ENCODE measurements at regions not wholly inside any gene's neighbourhood (a gene's known extent, or its start where the extent isn't known, plus 50 kb on each side); places are given as distances from the start of the nearest gene placed in this dataset.

GRCh38 chr2:144593803-144594202, 73.9 kb upstream of the ZEB2 start:
- no peak overlapping the region for H3K4me3 ChIP-seq
- H3K27me3 ChIP-seq, result no peaks in the 10 kb centered on the region
- no peaks in the 10 kb centered on the region for H3K9me3 ChIP-seq
- H3K4me1 ChIP-seq, result peaks cover 4% of the 10 kb centered on the region
- TF ChIP-seq POLR2AphosphoS5 (IDR thresholded peaks at IDR 0.05), result no peak
- no peak for TF ChIP-seq POLR2A (IDR thresholded peaks at IDR 0.05)
- no peak for TF ChIP-seq EP300 (IDR thresholded peaks at IDR 0.05)
- TF ChIP-seq CTCF (IDR thresholded peaks at IDR 0.05), result no peak
- no peak for DNase-seq (ENCODE audit: low spot score in 2 of 2)
- WGBS, result 51% methylated on average over 2 of the region's 2 CpGs
- no peaks in the 10 kb centered on the region for H3K36me3 ChIP-seq
- no peak overlapping the region for H3K27ac ChIP-seq

DNA sequence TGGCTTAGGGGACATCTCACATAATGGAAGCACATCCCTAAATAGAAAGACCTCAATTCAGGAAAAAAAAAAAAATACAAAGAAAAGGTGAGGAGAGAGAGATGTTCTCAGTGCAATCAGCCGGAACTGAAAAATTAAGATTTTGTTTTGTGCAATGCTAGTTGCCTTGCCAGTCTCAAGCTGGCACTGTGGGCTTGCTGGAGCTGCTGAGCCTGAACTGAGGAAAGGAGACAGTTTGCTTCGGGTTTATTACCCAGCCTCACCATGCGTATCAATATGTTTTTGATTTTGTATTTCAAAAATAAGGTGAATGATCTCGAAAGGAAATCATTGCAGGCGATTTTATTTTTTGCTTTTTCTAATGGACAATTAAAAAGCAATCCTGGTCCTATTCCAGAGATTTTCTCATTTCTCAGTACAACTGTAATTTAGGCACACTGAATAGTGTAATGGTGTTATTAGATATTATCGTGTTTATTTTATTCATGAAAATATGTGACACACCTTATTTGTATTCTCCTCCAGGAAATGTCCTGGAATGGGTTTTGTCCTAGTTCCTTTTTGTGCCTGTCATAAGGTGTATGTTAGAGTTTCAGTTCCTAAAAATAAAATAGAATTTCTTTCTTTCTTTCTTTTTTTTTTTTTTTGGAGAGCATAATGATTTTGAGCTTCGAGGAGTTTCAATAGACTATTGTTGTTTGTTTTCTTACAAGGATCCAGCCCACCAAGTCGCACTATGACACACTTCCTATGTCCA, 72.8 kb upstream of the ZEB2 start:
- TF ChIP-seq POLR2A (IDR thresholded peaks at IDR 0.05) (no peak), POLR2AphosphoS5 (IDR thresholded peaks at IDR 0.05) (no peak), EP300 (IDR thresholded peaks at IDR 0.05) (no peak), CTCF (IDR thresholded peaks at IDR 0.05) (no peak)
- WGBS, result 80% methylated on average over 8 of the region's 8 CpGs
- peaks cover 4% of the 10 kb centered on the region for H3K4me1 ChIP-seq
- H3K27me3 ChIP-seq, result no peaks in the 10 kb centered on the region
- H3K4me3 ChIP-seq, result no peak overlapping the region
- no peaks in the 10 kb centered on the region for H3K36me3 ChIP-seq
- no peak for DNase-seq (ENCODE audit: low spot score in 2 of 2)
- H3K9me3 ChIP-seq, result no peaks in the 10 kb centered on the region
- no peak overlapping the region for H3K27ac ChIP-seq

GRCh38 chr2:144587306-144587705, 67.4 kb upstream of the ZEB2 start:
- WGBS, result 90% methylated on average over 1 of the region's 1 CpG
- H3K4me1 ChIP-seq, result no peaks in the 10 kb centered on the region
- no peak for DNase-seq (ENCODE audit: low spot score in 2 of 2)
- no peaks in the 10 kb centered on the region for H3K27me3 ChIP-seq
- H3K9me3 ChIP-seq, result no peaks in the 10 kb centered on the region
- no peak overlapping the region for H3K4me3 ChIP-seq
- no peaks in the 10 kb centered on the region for H3K36me3 ChIP-seq
- no peak overlapping the region for H3K27ac ChIP-seq
- TF ChIP-seq POLR2A (IDR thresholded peaks at IDR 0.05), result no peak
- no peak for TF ChIP-seq CTCF (IDR thresholded peaks at IDR 0.05)
- no peak for TF ChIP-seq EP300 (IDR thresholded peaks at IDR 0.05)
- no peak for TF ChIP-seq POLR2AphosphoS5 (IDR thresholded peaks at IDR 0.05)

DNA sequence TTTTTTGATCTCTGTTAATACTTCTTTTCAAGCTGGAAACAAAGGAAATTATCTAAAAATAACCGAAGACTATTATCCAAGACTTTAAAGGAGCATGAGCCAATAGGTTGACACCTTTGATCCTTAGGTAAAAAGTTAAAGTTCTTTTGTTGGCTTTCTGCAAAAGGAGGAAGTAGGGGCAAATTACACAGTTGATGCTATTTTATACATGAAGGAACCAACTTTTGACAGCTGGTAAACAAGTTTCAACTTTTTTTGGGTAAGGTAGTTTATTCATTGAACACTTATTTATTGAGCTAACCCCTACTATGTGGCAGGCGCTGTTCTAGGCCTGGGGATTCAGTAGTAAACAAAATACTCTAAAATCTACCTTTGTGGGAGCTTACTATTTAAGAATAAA, 66.6 kb upstream of the ZEB2 start:
- DNase-seq (ENCODE audit: low spot score in 2 of 2), result no peak
- no peak for TF ChIP-seq POLR2AphosphoS5 (IDR thresholded peaks at IDR 0.05)
- no peak for TF ChIP-seq POLR2A (IDR thresholded peaks at IDR 0.05)
- TF ChIP-seq CTCF (IDR thresholded peaks at IDR 0.05), result no peak
- TF ChIP-seq EP300 (IDR thresholded peaks at IDR 0.05), result no peak
- H3K27ac ChIP-seq, result no peak overlapping the region
- H3K4me3 ChIP-seq, result no peak overlapping the region
- no peaks in the 10 kb centered on the region for H3K4me1 ChIP-seq
- no peaks in the 10 kb centered on the region for H3K36me3 ChIP-seq
- H3K9me3 ChIP-seq, result no peaks in the 10 kb centered on the region
- 80% methylated on average over 2 of the region's 2 CpGs for WGBS
- H3K27me3 ChIP-seq, result no peaks in the 10 kb centered on the region

GRCh38 chr2:144583741-144584453, 64.0 kb upstream of the ZEB2 start:
- Histone ChIP-seq H3K9me3 (no peaks in the 10 kb centered on the region), H3K27ac (no peak overlapping the region), H3K27me3 (no peaks in the 10 kb centered on the region), H3K4me3 (no peak overlapping the region), H3K36me3 (no peaks in the 10 kb centered on the region), H3K4me1 (no peaks in the 10 kb centered on the region)
- 84% methylated on average over 4 of the region's 4 CpGs for WGBS
- TF ChIP-seq POLR2AphosphoS5 (IDR thresholded peaks at IDR 0.05) (no peak), EP300 (IDR thresholded peaks at IDR 0.05) (no peak), POLR2A (IDR thresholded peaks at IDR 0.05) (no peak), CTCF (IDR thresholded peaks at IDR 0.05) (no peak)
- DNase-seq (ENCODE audit: low spot score in 2 of 2), result no peak

Measured in suprapubic skin (tissue), 4 donors.